HG03196 (cell line): ENCODE measurements at regions not wholly inside any gene's neighbourhood (a gene's known extent, or its start where the extent isn't known, plus 50 kb on each side); places are given as distances from the start of the nearest gene placed in this dataset.

Experiments used
- ATAC-seq: cut with Tn5 transposase; IDR thresholded peaks from one replicate; pipeline ENCODE4 v1.9.1; 2021; ENCODE audit not compliant: unreplicated experiment

GRCh38 chr10:8921568-8921967 is 867.1 kb downstream of the GATA3 start:
- no peak for ATAC-seq

GRCh38 chr10:8923096-8923495 is 868.6 kb downstream of the GATA3 start:
- ATAC-seq = no peak

GRCh38 chr10:8927705-8928104 is 873.2 kb downstream of the GATA3 start:
- no peak for ATAC-seq

- ATAC-seq = no peak
These were observed 892.0 kb downstream of the GATA3 start for GRCh38 chr10:8946451-8946850.

- ATAC-seq = no peak
These were observed 896.5 kb downstream of the GATA3 start for GRCh38 chr10:8950978-8951377.

GRCh38 chr10:8951440-8952089 is 897.1 kb downstream of the GATA3 start:
- ATAC-seq = no peak

GRCh38 chr10:8956400-8956799 is 901.9 kb downstream of the GATA3 start:
- no peak for ATAC-seq

GRCh38 chr10:8962249-8962648 is 907.8 kb downstream of the GATA3 start:
- no peak for ATAC-seq

- ATAC-seq = no peak
These were observed 912.6 kb downstream of the GATA3 start for GRCh38 chr10:8967061-8967460.

GRCh38 chr10:8969853-8970252 is 915.4 kb downstream of the GATA3 start:
- no peak for ATAC-seq

GRCh38 chr10:8975535-8975934 is 921.0 kb downstream of the GATA3 start:
- ATAC-seq = no peak

- no peak for ATAC-seq
These were observed 923.6 kb downstream of the GATA3 start for GRCh38 chr10:8978100-8978499.

- ATAC-seq = no peak
These were observed 925.5 kb downstream of the GATA3 start for GRCh38 chr10:8979976-8980375.

- ATAC-seq = no peak
These were observed 926.8 kb downstream of the GATA3 start for GRCh38 chr10:8981277-8981676.

GRCh38 chr10:8985651-8986050 is 931.2 kb downstream of the GATA3 start:
- no peak for ATAC-seq

- no peak for ATAC-seq
These were observed 932.5 kb downstream of the GATA3 start for GRCh38 chr10:8986975-8987374.

GRCh38 chr10:8987712-8988111 is 933.2 kb downstream of the GATA3 start:
- ATAC-seq = no peak

GRCh38 chr10:8990280-8990987 is 935.9 kb downstream of the GATA3 start:
- no peak for ATAC-seq

- no peak for ATAC-seq
These were observed 937.5 kb downstream of the GATA3 start for GRCh38 chr10:8992009-8992408.

GRCh38 chr10:8993864-8994263 is 939.4 kb downstream of the GATA3 start:
- ATAC-seq = no peak

- ATAC-seq = no peak
These were observed 944.3 kb downstream of the GATA3 start for GRCh38 chr10:8998751-8999150.

GRCh38 chr10:9003122-9003521 is 948.6 kb downstream of the GATA3 start:
- no peak for ATAC-seq

- no peak for ATAC-seq
These were observed 950.2 kb downstream of the GATA3 start for GRCh38 chr10:9004736-9005135.
